GM21825 (cell line): ENCODE measurements at regions not wholly inside any gene's neighbourhood (a gene's known extent, or its start where the extent isn't known, plus 50 kb on each side); places are given as distances from the start of the nearest gene placed in this dataset.

ENCODE experiments used
- ATAC-seq: cut with Tn5 transposase; IDR thresholded peaks from one replicate; pipeline ENCODE4 v1.9.1; 2021; ENCODE audit warnings: mild to moderate bottlenecking, moderate library complexity; ENCODE audit not compliant: unreplicated experiment

DNA sequence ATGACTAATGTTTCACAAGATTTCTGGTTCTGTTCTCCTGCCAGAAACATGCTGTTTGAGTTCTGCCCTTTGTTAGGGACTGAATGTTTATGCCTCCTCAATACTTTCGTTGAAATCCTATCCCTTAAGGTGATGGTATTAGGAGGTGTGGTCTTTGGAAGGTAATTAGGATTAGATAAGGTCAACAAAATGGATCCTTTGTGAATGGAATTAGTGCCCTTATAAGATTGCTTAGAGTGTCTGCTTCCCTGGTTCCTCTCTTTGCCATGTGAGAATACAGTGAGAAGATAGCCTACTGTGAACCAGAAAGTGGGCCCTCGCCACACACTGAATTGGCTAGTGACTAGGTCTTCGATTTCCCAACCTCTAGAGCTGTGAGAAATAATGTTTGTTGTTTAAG lies 621.4 kb upstream of the ALCAM start:
- ATAC-seq, result no peak

DNA sequence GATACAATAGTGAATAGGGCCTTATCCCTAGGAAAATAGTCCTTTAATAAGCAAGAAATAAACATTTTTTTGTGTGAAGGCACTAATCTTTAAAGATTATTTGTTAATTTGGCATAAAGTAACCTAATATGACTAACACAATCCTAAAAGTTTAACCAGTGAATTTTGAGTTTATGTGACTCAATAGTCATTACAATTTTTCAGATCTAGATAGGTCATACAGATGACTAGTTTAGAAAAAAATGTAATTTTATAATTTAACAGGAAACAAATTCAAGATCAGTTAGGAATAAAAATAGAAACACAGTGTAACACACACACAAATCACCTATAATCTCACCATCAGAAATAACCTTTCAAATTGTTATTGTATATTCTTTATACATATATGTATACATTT lies 620.7 kb upstream of the ALCAM start:
- ATAC-seq, result no peak

DNA sequence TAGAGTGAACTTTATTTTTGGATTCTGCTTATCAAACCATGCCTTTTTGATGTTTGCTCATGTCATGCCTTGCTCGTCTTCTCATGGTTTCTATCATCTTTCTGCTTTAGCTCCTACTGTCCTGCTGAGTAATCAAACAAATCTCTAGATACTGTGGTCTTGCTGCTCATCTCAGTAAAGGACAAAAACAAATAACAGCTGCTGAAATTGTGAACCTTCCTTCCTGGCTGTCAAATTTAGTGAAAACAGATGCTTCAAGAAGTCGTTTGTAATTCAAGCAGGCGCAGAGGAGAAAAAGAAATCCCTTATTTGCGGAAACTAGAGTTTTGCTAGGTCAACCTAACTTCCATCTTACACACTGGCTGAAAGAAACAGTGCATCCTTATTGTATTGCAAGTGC lies 616.1 kb upstream of the ALCAM start:
- no peak for ATAC-seq

DNA sequence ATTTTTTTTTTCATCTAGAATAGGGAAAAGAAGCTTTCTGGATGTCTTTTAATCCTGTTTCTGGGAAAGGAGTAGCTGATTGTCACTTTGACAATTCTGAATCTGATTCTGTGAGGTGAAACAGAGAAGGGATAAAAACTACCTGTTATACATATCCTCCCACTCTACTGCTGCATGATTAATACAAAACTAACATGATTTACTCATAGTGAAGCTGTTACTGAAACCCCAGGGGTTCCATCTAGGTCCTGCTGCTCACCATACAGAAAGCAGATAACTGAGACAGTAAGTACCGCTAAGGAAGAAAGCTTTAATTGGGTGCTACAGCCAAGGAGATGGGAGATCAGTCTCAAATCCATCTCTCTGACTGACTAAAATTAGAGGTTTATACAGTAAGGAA lies 610.9 kb upstream of the ALCAM start:
- no peak for ATAC-seq

DNA sequence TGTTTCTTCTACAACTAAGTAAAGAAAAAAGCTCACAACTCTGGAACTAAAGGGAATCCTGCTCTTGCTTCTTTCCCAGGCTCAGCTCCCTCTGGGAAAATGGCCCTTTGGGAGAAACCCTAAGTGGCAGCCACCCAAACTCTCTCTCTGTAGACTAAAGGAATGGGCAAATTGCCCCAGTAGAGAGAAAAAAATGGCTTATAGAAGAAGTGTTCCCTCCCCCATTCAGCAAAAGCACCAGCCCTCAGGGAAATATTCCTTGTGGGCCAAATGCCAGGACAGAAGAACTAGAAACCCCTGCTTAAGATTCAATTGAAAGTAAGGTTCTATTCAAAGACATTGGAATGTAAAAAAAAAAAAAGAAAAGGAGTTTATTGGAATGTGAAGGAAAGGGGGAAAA lies 603.7 kb upstream of the ALCAM start:
- no peak for ATAC-seq

DNA sequence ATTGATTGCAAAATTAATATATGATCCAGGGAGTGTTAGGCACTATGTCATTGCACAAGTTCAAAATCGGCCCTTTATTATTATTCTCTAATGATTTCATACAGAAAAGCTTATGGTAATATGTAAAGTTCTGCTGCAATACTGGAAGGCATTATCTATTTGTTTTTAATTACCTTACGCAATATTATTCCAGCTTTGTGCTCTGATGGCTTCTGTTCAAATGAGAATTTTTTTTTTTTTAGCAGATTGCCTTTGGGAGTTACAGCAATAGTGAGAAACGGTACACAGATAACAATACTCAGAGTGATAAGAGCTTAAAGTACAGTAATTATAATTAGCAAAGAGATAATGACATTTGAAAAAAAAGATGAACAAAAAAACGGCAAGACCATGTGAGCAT lies 602.2 kb upstream of the ALCAM start:
- ATAC-seq, result no peak

DNA sequence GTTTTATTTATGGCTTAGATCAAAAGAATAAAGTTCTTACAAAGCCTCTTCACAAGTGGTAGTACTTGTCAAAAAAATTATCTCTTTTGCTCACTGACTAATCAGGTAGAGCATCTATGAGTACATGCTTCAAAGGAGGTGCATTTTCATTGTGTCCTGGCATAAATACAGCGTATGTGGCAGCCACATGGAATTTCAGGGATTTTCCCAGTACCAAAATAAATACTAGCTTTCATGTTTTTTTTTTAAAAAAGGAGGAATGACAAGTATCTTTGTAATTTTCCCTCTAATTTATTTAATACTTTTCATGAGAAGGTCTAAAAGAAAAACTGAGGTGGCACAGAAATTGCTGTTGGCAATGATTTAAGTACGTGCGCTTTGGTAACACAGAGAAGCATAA lies 597.8 kb upstream of the ALCAM start:
- no peak for ATAC-seq

DNA sequence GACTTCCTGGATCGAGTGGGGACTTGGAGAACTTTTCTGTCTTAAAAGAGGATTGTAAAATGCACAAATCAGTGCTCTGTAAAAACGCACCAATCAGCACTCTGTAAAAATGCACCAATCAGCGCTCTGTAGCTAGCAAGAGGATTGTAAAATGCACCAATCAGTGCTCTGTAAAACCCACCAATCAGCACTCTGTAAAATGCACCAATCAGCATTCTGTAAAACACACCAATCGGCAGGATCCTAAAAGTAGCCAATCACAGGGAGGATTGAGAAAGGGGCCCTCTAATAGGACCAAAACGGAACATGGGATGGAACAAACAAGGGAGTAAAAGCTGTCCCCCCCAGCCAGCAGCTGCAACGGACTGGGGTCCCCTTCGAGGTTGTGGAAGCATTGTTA lies 587.4 kb upstream of the ALCAM start:
- no peak for ATAC-seq

DNA sequence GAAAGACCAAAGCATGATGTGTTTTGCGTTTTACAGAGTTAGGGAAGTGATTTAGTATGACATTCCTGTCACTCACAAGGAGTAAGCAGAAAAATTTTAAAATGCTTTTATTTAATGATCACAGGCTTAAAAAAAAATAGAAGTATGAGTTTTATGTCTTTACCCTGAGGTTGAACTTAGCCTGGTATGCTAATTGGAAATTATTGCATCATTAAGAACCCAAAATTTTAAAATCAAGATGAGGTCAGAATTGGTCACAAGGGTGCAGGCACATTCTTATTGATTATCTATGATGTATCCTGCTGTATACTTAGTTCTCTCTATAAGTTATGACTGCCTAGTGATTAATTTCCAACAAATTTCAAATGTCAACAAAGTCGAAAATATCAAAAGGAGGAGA lies 585.6 kb upstream of the ALCAM start:
- ATAC-seq, result no peak

DNA sequence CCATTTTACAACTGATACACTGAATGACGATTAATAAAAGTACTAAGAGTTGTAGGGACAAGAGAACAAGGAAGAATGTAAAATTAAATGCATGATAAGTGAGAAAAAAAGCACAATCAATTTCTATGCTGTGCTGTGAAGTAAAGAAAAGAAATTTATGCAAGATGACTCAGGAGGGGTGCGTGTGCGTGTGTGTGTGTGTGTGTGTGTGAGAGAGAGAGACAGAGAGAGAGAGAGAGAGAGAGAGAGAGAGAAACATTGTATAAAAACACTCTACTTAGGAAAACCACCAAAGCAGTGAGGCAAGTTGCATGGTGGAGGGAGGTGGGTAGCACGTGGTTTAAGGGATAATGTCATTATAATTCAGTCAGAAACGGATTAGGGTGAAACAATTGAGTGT lies 580.8 kb upstream of the ALCAM start:
- ATAC-seq, result no peak

DNA sequence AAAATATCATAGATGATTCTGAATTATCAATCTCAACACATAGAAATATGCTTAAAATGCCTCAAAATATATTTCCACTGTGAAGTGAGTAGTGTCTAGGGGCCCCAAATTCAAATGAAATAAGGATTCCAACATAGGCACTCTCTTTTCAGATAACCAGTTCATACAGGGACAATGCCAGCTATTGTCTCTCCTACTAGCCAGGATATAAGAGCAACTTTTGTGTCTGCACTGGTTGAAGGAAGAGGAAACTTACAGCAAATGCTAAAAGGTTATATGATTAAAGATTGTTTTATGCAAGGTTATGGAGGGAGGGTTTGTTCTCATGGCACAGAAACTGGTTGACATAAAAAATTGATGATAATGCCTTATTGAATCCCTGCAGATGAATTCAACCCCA lies 579.4 kb upstream of the ALCAM start:
- ATAC-seq, result no peak

DNA sequence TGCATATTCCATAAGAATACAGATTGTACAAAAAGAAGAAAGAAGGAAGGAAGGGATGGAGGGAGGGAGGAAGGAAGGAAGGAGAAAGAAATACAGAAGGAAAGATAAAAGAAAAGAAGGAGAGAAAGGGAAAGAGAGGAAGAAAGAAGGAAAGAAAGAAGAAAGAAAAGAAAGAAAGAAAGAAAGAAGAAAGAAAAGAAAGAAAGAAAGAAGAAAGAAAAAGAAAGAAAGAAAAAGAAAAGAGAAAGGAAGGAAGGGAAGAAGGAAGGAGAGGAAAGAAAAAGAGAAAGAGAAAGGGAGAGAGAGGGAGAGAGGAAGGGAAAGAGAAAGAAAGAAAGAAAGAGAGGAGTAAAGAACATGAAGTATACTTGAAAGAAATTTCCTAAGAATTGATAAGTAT lies 577.9 kb upstream of the ALCAM start:
- no peak for ATAC-seq

DNA sequence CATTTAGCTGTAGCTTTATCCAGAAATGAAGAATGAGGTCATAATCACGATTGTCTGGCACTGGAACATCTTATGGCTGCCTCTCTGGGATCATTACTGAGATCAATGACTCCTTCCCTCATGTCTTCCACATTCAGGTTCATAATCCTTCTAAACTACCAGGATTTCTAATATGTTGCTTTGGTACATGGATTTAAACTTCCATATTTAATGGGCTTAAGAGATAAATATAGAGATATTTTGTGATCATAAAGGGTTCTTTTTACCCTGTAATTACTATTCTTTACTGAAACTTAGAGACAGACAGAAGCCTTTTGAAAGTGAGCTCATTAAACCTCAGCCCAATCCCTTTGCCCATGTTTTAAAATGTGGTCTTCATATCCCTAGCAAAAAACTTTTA lies 575.4 kb upstream of the ALCAM start:
- no peak for ATAC-seq

DNA sequence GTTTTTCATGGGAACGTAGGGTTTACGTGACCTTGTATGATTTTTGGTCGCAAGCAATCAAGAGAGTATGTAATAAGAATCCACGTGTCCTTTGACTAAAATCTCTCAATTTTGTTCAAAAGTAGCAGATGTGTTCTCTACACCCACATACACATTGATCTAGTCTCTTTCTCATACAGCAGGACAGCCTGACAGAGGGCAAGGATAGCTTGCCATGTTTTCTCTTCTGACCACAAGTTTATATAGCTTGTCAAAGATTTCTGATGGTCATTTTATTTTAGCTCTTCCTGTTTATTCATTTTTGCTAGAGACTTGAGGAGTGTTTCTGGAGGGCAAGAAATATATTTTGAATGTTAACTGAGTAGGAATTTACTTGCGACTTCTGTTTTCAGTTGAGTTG lies 570.2 kb upstream of the ALCAM start:
- ATAC-seq, result no peak

DNA sequence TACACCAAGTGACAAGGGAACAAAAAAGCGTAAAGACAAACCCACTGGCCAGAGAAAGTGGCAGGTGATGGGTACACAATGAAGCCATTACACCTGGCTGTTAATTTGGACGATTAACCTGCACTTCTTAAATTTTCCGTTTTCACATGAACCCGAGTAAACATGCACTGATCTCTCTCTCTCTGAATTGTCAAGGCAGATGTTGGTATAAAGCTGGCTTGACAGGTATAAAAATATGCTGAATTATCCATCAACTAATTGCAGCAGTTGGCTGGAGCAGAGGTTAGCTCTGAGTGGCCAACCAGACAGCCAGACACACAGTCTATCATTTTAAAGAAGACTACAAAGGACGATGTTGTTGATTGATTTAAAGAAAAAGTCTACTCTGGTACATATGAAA lies 561.7 kb upstream of the ALCAM start:
- ATAC-seq, result no peak

DNA sequence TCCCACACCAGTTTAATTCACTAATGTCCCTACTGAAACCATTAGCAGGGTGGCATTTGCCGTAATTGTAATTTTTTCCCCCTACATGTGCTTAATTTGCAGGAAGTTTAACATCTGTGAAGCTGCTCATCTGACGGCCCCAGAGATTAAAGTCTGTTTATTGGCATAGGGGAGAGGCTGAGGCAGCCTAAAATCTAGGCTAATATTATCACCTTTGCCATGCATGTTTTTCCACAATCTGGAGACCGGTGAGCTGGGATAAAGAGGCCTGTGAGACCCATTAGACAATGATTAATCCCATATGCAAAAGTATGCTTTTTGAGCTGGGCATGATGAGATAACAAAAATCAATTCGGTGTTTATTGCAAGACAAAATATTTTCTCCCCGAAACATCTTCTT lies 561.2 kb upstream of the ALCAM start:
- ATAC-seq, result no peak

DNA sequence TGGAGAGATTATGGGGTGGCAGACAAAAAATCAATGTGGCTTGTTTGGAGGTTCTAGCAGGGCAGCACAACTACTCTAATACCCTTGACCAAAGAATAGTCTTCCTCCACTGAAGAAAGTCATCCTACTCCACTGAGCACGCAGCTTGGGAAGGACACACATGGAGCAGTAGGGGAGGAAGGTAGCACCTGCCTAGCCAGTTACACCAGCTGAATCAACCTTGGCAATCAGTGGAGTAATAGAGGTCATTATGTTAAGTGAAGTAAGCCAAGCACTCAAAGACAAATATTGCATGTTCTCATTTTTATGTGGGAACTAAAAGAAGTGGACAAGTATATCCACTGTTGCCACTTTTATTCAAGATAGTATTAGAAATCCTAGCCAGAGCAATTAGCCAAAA lies 555.8 kb upstream of the ALCAM start:
- no peak for ATAC-seq

DNA sequence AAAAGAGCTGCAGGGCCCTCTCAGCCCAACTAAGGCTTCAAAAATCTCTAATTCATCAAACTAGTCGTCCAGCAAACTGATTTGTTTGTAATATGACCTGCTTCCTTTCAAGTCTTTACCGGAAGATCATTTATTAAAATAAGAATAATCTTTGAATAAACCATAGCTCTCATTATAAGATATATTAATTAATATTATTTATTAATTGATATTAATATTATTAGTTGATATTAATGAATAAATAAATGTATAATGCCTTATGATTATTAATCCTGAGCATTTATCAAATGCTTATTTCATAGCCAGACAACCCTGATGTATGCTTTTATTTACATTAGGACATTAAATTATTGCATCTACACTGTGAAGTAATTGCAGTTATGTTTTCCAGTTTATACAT lies 550.7 kb upstream of the ALCAM start:
- ATAC-seq, result no peak

DNA sequence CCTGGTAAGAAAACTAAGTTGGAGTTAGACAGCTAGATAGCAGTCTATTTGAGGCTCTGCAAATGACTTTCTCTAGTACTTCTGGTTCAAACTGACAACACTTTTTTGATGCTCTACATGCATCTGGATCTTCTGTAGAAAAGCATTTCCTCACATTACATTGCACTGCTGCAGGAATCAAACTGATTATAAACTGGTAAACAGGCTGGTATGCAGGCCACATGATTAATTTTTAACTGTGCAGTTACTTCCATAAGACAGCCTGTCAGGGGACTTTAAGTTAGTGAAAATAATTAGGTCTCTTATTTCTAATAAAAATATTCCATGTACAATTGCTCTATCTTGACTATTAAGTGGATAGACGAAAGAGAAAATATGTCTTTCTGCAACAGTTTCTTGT lies 550.0 kb upstream of the ALCAM start:
- no peak for ATAC-seq

DNA sequence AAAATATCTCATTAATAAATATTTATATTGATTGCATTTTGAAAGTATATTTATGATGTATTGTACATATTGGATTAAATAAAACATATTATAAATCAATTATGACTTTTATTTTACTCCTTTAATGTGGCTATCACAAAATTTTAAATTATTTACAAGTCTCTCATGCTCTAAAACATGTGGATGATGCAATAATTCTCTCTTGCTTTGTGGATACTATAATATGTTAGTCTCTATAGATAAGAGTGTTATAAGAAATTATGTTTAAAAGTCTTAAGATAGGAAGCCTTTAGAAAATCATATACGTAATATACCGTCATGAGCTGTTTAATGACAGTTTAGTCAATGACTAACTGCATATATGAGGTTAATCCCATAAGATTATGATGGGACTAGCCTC lies 547.4 kb upstream of the ALCAM start:
- ATAC-seq, result no peak

DNA sequence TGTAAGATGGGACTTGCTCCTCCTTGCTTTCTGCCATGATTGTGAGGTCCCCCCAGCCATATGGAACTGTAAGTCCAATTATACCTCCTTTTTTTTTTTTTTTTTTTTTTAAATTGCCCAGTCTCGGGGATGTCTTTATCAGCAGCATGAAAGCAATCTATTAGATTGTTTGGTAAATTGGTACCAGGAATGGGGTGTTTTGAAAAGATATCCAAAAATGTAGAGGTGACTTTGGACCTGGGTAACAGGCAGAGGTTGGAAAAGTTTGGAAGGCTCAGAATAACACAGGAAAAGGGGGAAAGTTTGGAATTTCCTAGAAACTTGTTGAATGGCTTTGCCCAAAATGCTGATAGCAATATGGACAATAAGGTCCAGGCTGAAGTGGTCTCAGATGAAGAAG lies 545.8 kb upstream of the ALCAM start:
- no peak for ATAC-seq

DNA sequence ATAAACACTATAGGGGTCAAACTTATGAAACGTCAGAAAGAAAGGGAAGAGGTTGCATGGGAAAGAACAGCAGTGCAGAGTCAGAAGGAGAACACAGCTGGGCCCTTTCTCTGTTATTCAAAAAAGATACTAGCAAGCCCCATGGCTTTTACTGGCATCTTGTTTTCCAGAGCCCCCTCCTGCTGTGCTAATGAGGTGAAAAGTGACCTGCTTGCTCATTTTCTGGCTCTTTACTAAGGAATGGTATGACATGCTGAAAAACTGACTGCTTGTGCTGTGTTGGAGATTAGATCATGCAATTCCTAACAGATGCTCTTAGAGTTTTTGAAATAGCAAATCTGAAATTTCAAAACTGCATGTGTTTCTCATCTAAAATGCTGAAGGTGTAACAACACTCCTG lies 541.6 kb upstream of the ALCAM start:
- ATAC-seq, result no peak

DNA sequence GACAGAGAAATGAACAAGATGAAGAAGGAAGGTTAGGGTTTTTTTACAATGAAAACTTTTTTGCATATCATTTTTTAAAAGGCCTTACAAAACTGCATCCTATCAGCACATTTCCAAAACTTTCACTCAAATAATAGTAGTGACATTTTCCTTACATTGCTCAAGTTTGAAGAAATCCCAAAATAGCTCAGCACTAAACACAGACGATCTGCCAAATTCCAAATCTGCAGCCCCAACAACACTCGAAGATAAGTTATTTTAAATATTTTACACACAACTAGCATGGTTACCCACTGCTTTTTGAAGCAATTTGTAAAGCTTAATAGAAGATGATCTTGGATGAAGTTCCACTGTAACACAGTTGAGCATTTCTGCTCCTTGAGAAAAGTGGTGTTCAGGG lies 535.6 kb upstream of the ALCAM start:
- ATAC-seq, result no peak

DNA sequence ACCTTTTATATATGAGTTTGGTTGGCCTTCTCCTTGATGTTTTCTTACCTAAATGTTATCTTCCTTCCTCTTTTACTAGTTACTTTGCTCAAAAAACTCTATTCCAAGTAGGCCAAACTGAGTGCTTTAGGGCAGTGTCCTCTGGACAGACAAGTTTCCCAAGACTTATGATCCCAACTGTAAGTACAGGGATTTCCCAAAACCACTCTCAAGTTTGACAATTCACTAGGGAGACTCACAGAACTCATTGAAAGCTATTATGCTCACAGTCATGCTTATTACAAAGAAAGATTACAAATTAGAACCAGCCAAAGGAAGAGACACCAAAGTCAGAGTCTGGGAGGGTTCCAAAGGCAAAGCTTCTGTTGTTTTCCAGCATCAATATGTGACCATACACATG lies 534.2 kb upstream of the ALCAM start:
- no peak for ATAC-seq
